NT2/D1 (cell line): ENCODE measurements at regions not wholly inside any gene's neighbourhood (a gene's known extent, or its start where the extent isn't known, plus 50 kb on each side); places are given as distances from the start of the nearest gene placed in this dataset.

Source experiments
- DNase-seq: peaks from one replicate; pipeline ENCODE4 v3.0.0-alpha.2; 2011; ENCODE audit warnings: low read depth, low spot score
- H3K27me3 ChIP-seq: 2 replicates; pipeline ENCODE4 v1.6.0; 2011; ENCODE audit warnings: mild to moderate bottlenecking; ENCODE audit not compliant: insufficient read length, insufficient read depth
- H3K36me3 ChIP-seq: 2 replicates; pipeline ENCODE4 v1.6.1; 2011; ENCODE audit warnings: mild to moderate bottlenecking, low read length, mixed read lengths; ENCODE audit not compliant: insufficient read depth, insufficient read length
- H3K4me1 ChIP-seq: 2 replicates; pipeline ENCODE4 v1.5.1; 2011; ENCODE audit not compliant: insufficient read depth, insufficient read length
- H3K4me3 ChIP-seq: 2 replicates; pipeline ENCODE4 v1.5.1; 2011; ENCODE audit warnings: low read depth; ENCODE audit not compliant: insufficient read length
- H3K9ac ChIP-seq: 2 replicates; pipeline ENCODE4 v1.6.0; 2011; ENCODE audit warnings: low read depth; ENCODE audit not compliant: insufficient read length
- H3K9me3 ChIP-seq: 2 replicates; pipeline ENCODE4 v1.5.1; 2011; ENCODE audit warnings: mild to moderate bottlenecking, low read length; ENCODE audit not compliant: insufficient read depth
- SUZ12 ChIP-seq: IDR thresholded peaks from 2 replicates; pipeline ENCODE4 v1.6.1; 2011; ENCODE audit not compliant: insufficient read length, insufficient read depth; ENCODE audit errors: extremely low read depth
- YY1 ChIP-seq: IDR thresholded peaks from 2 replicates; pipeline ENCODE4 v1.6.1; 2011; ENCODE audit not compliant: insufficient read length, insufficient read depth
- ZNF274 ChIP-seq: IDR thresholded peaks from 2 replicates; pipeline ENCODE4 v1.6.1; 2011; ENCODE audit warnings: mild to moderate bottlenecking, low read depth, low read length

- DNase-seq: no peak
- H3K36me3 ChIP-seq: no peaks in the 10 kb centered on the region
- no peak overlapping the region for H3K9ac ChIP-seq
- H3K4me3 ChIP-seq: no peak overlapping the region
- TF ChIP-seq ZNF274 (no peak), YY1 (no peak), SUZ12 (no peak)
- H3K4me1 ChIP-seq: no peaks in the 10 kb centered on the region
- H3K9me3 ChIP-seq: no peaks in the 10 kb centered on the region
- H3K27me3 ChIP-seq: no peaks in the 10 kb centered on the region
Measured at GRCh38 chr17:70297397-70297796, 128.1 kb downstream of the KCNJ2 start.

- TF ChIP-seq YY1: no peak
- no peak for TF ChIP-seq SUZ12
- no peak for TF ChIP-seq ZNF274
- no peak for DNase-seq
- no peaks in the 10 kb centered on the region for H3K9me3 ChIP-seq
- H3K9ac ChIP-seq: no peak overlapping the region
- H3K4me3 ChIP-seq: no peak overlapping the region
- H3K27me3 ChIP-seq: no peaks in the 10 kb centered on the region
- H3K4me1 ChIP-seq: no peaks in the 10 kb centered on the region
- no peaks in the 10 kb centered on the region for H3K36me3 ChIP-seq
Measured at GRCh38 chr17:70298929-70299531, 129.7 kb downstream of the KCNJ2 start.

- no peak for DNase-seq
- TF ChIP-seq YY1 (no peak), SUZ12 (no peak), ZNF274 (no peak)
Measured at GRCh38 chr17:70307430-70308225, 138.3 kb downstream of the KCNJ2 start.

GRCh38 chr17:70308618-70309017 is 139.3 kb downstream of the KCNJ2 start:
- no peak overlapping the region for H3K4me3 ChIP-seq
- H3K9me3 ChIP-seq: no peaks in the 10 kb centered on the region
- DNase-seq: no peak
- H3K9ac ChIP-seq: no peak overlapping the region
- H3K36me3 ChIP-seq: no peaks in the 10 kb centered on the region
- H3K4me1 ChIP-seq: no peaks in the 10 kb centered on the region
- no peaks in the 10 kb centered on the region for H3K27me3 ChIP-seq
- TF ChIP-seq SUZ12: no peak
- TF ChIP-seq YY1: no peak
- no peak for TF ChIP-seq ZNF274

More at GRCh38 chr17:70307430-70308225, 138.3 kb downstream of the KCNJ2 start:
- Histone ChIP-seq H3K9ac (no peak overlapping the region), H3K9me3 (no peaks in the 10 kb centered on the region), H3K4me1 (no peaks in the 10 kb centered on the region), H3K36me3 (no peaks in the 10 kb centered on the region), H3K27me3 (no peaks in the 10 kb centered on the region), H3K4me3 (no peak overlapping the region)

- DNase-seq: no peak
- TF ChIP-seq ZNF274 (no peak), YY1 (no peak), SUZ12 (no peak)
- H3K4me3 ChIP-seq: no peak overlapping the region
- H3K36me3 ChIP-seq: no peaks in the 10 kb centered on the region
- no peaks in the 10 kb centered on the region for H3K4me1 ChIP-seq
- no peaks in the 10 kb centered on the region for H3K27me3 ChIP-seq
- H3K9ac ChIP-seq: no peak overlapping the region
- no peaks in the 10 kb centered on the region for H3K9me3 ChIP-seq
Measured at GRCh38 chr17:70310221-70310672, 140.9 kb downstream of the KCNJ2 start.

GRCh38 chr17:70313086-70313852 is 143.9 kb downstream of the KCNJ2 start:
- H3K9me3 ChIP-seq: no peaks in the 10 kb centered on the region
- TF ChIP-seq YY1 (no peak), SUZ12 (no peak), ZNF274 (no peak)
- no peaks in the 10 kb centered on the region for H3K27me3 ChIP-seq
- no peak overlapping the region for H3K9ac ChIP-seq
- H3K4me3 ChIP-seq: no peak overlapping the region
- no peaks in the 10 kb centered on the region for H3K4me1 ChIP-seq
- no peak for DNase-seq
- H3K36me3 ChIP-seq: no peaks in the 10 kb centered on the region

GRCh38 chr17:70314096-70314495 is 144.8 kb downstream of the KCNJ2 start:
- Histone ChIP-seq H3K9me3 (no peaks in the 10 kb centered on the region), H3K4me3 (no peak overlapping the region), H3K4me1 (no peaks in the 10 kb centered on the region), H3K36me3 (no peaks in the 10 kb centered on the region), H3K27me3 (no peaks in the 10 kb centered on the region), H3K9ac (no peak overlapping the region)
- DNase-seq: no peak
- TF ChIP-seq SUZ12 (no peak), ZNF274 (no peak), YY1 (no peak)
